GM12873 (cell line): ENCODE measurements at regions not wholly inside any gene's neighbourhood (a gene's known extent, or its start where the extent isn't known, plus 50 kb on each side); places are given as distances from the start of the nearest gene placed in this dataset.

ENCODE experiments used
- TF ChIP-seq, protein P1 (sequence below): IDR thresholded peaks from 2 replicates; pipeline ENCODE4 v1.5.1; 2012; ENCODE audit warnings: low read depth, mild to moderate bottlenecking, moderate library complexity, low read length, control low read depth; ENCODE audit not compliant: insufficient read depth; ENCODE audit errors: missing control alignments

DNA sequence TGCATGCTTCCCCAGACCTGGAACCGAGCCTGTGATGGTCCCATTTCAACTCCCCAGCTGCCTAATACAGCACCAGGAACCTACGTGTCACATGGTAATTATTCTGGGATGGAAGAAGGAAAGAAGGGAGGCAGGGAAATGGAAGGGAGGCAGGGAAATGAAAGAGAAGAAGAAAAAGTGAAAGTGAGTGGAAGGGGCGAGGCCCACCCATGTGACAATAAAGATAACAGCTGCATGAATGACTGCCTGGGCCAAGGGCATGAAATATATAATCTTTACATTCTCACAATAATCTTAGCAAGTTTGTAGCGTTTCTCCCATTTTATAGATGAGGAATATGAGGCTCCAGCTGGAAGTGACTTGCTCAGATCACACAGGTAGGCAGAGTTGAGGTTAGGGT lies 245.0 kb upstream of the PWP1 start:
- TF ChIP-seq, protein P1, sequence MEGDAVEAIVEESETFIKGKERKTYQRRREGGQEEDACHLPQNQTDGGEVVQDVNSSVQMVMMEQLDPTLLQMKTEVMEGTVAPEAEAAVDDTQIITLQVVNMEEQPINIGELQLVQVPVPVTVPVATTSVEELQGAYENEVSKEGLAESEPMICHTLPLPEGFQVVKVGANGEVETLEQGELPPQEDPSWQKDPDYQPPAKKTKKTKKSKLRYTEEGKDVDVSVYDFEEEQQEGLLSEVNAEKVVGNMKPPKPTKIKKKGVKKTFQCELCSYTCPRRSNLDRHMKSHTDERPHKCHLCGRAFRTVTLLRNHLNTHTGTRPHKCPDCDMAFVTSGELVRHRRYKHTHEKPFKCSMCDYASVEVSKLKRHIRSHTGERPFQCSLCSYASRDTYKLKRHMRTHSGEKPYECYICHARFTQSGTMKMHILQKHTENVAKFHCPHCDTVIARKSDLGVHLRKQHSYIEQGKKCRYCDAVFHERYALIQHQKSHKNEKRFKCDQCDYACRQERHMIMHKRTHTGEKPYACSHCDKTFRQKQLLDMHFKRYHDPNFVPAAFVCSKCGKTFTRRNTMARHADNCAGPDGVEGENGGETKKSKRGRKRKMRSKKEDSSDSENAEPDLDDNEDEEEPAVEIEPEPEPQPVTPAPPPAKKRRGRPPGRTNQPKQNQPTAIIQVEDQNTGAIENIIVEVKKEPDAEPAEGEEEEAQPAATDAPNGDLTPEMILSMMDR: no peak

DNA sequence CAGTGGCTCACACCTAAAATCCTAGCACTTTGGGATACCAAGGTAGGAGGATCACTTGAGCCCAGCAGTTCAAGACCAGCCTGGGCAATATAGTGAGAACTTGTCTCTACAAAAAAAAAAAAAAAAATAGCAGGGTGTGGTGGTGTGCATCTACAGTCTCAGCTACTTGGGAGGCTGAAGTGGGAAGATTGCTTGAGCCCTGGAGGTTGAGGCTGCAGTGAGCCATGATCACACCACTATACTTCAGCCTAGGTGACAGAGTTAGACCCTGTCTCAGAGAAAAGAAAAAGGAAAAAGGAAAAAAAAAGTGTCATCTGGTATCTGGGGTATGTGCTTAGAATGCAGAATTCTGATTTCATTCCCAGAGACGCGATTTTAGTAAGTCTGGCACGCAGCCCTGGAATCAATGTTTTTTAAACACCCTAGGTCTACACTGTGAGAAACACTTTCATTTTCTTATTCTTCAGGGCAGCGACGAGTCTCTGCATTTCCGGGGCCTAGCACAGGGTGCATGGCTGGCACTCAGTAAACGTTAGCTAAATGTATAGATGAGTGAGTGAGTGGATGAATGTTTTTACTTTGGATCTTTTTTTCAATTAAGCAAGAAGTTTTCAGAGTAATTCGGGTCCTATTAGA lies 243.8 kb upstream of the PWP1 start:
- TF ChIP-seq, protein P1: no peak

DNA sequence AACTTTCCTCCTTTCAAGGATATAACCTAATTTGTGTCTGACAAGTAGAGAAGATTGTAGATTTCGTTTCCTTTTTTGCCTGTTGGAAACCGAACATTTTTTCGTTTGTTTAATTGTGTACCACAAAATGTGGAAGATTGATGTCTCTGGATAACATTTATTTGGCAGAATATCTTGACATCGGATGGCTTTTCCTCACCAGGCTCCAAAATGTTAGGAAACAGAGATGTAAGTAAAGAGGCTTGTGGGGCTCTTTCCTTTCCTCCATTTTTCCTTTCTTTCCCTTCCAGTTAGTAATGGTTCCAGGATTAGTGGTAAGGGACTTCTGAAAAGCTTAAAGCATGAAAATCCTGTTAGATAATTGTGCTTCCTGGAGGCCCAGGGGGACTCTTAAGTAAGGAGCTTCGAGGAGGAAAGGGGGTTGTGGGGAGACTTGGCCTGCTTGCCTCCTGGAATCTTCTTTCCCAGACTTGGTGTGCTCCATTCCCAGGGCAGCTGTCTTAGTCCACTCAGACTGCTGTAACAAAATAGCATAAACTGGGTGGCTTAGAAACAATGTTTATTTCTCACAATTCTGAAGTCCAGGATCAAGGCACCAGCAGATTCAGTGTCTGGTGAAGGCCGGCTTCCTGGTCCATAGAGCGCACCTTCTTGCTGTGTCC lies 243.1 kb upstream of the PWP1 start:
- TF ChIP-seq, protein P1: no peak

DNA sequence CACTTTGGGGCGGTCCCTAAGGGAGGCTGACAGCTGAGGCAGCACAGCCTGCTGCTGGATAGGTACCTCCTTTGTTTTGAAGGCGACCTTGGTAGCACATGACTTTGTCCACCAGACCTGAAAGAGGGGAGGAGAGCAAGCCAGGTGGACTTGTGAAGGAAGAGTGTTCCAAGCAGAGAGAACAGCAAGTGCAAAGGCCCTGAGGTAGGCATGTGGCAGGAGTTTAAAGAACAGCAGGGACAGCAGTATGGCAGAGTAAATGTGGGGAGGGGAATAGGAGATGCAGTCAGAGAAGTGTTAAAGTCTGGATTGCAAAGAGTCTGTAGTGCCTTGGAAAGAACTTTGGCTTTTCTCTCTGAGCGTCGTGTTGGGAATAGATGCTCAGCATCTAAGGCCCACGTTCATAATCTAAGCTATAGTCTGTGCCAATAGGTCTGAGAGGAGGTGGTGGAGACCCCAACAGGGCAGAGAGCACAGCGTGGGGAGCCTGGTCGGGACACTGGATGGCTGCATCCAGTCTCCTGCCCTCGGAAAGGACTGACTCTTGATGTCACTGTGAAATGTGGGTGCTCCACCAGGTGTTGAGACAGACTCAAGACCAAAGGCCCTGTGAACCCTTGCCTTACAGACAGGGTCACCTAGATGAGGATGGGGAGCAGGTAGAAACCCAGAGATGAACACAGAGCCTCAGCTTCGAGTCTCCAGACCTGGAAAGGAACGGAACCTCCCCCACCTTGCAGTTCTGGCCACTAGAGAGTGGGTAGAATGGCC lies 242.1 kb upstream of the PWP1 start:
- TF ChIP-seq, protein P1: no peak

DNA sequence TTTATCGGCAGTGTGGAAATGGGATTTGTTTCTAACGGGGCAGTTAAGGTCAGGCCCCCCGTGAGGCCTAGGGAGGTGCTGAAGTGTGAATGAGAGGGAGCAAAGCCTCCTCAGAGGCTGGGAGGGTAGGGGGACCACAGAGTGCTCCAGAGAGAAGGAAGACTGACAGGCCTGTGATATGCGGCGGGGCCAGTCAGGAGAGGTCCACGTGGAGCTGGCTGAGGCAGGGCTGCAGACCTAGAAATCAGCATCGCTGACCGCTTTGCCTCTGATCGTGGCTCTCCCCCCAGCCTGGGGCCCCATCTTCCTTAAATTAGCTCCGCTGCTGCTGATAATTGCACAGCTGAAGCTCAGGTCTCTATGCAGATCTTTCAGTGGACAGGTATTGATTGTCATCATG lies 240.8 kb upstream of the PWP1 start:
- TF ChIP-seq, protein P1: no peak

DNA sequence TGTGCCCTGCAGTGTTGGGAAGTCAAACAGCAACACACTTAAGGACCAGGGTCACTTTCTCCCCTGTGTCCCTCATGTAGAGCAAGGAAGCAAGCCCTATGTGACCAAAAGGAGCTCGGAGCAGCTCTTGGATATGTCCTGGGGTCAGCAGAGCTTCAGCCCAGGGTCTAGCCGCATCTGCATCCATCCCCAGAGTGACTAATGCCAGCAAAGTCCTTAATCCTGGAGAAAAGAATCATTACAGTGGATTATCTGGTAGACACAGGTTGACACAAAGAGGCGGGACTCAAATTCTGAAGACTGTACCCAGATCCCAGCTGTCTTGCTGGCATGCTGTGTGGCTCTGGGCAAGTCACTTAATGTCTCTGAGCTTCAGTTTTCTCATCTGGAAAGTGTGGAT lies 239.1 kb upstream of the PWP1 start:
- TF ChIP-seq, protein P1: no peak

DNA sequence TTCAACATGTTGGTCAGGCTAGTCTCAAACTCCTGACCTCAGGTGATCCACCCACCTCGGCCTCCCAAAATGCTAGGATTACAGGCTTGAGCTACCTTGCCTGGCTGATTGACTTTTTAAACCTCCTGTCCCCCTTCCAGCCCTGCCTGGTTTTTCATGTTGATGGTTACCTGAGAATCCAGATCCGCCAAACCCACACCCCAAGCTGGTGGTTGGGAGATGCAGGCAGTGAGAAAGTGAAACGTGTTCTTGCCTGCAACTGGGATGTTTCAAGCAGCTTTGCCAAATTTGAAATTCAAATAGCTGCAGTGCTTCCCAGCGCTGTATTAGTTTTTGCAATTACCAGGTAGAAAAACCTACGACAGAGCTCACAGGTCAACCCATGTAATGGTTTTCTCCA lies 238.3 kb upstream of the PWP1 start:
- TF ChIP-seq, protein P1: no peak
